Neural crest cell (in vitro differentiated cells): ENCODE measurements at regions not wholly inside any gene's neighbourhood (a gene's known extent, or its start where the extent isn't known, plus 50 kb on each side); places are given as distances from the start of the nearest gene placed in this dataset.

Source experiments
- DNase-seq: peaks from one replicate; pipeline ENCODE4 v3.0.0; 2021; ENCODE audit warnings: low read depth, mixed read lengths, low spot score
- H3K27ac Mint-ChIP-seq: one replicate; pipeline ENCODE4 v1.8.0; 2021; ENCODE audit warnings: mild to moderate bottlenecking, mixed read lengths; ENCODE audit not compliant: unreplicated experiment
- H3K27me3 Mint-ChIP-seq: 2 replicates; pipeline ENCODE4 v1.8.0; 2021; ENCODE audit warnings: low read depth, mild to moderate bottlenecking, mixed read lengths
- H3K36me3 Mint-ChIP-seq: 2 replicates; pipeline ENCODE4 v1.8.0; 2021; ENCODE audit warnings: low read depth, mild to moderate bottlenecking, mixed read lengths
- H3K4me1 Mint-ChIP-seq: 2 replicates; pipeline ENCODE4 v1.8.0; 2021; ENCODE audit warnings: mixed read lengths
- H3K4me3 Mint-ChIP-seq: one replicate; pipeline ENCODE4 v1.8.0; 2021; ENCODE audit warnings: mild to moderate bottlenecking, mixed read lengths
- H3K9me3 Mint-ChIP-seq: 2 replicates; pipeline ENCODE4 v1.8.0; 2021; ENCODE audit warnings: mixed read lengths
- CTCF ChIP-seq: fragments of 200-600 bp; sonication (generic); conservative IDR thresholded peaks from 2 replicates; pipeline ENCODE4 v1.5.0; 2021; ENCODE audit warnings: antibody characterized with exemption, mild to moderate bottlenecking

DNA sequence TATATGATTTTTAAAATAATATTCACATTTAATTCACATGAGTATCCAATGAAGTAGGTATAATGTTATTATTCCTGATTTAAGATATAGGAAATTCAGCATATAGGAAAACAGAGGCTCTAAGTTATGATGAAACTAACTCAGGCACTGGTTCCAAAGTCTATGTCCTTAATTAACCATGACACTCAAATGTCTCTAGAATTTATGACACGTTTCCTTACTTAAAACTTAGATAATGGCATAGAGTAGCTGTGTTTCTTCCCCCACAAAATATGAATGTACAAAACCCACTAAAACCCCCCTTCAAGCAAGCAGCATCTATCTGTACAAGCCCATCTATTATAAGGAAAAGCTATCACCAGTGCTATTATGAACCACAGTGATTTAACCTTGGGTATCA lies 72.9 kb upstream of the CDK1 start:
- no peak overlapping the region for H3K27ac Mint-ChIP-seq
- H3K4me1 Mint-ChIP-seq = peaks cover 31% of the 10 kb centered on the region
- no peak for DNase-seq
- TF ChIP-seq CTCF = no peak
- peaks cover 11% of the 10 kb centered on the region for H3K9me3 Mint-ChIP-seq
- H3K4me3 Mint-ChIP-seq = peak overlapping the region; percentile 12
- H3K36me3 Mint-ChIP-seq = peaks cover 18% of the 10 kb centered on the region
- H3K27me3 Mint-ChIP-seq = no peaks in the 10 kb centered on the region

GRCh38 chr10:60704471-60704870 lies 73.8 kb upstream of the CDK1 start:
- H3K9me3 Mint-ChIP-seq = peaks cover 11% of the 10 kb centered on the region
- peaks cover 31% of the 10 kb centered on the region for H3K4me1 Mint-ChIP-seq
- peak overlapping the region; percentile 79 for H3K27ac Mint-ChIP-seq
- peak overlapping the region; percentile 48 for H3K4me3 Mint-ChIP-seq
- H3K36me3 Mint-ChIP-seq = peaks cover 18% of the 10 kb centered on the region
- no peaks in the 10 kb centered on the region for H3K27me3 Mint-ChIP-seq
- no peak for TF ChIP-seq CTCF
- no peak for DNase-seq

- Mint-ChIP-seq H3K27ac (peak overlapping the region; percentile 39), H3K4me3 (no peak overlapping the region), H3K36me3 (peaks cover 18% of the 10 kb centered on the region), H3K9me3 (peaks cover 8% of the 10 kb centered on the region), H3K27me3 (no peaks in the 10 kb centered on the region), H3K4me1 (peaks cover 31% of the 10 kb centered on the region)
- no peak for DNase-seq
- TF ChIP-seq CTCF = no peak
Observed at GRCh38 chr10:60703266-60704041, 74.8 kb upstream of the CDK1 start.

- no peak for DNase-seq
- Mint-ChIP-seq H3K36me3 (peaks cover 2% of the 10 kb centered on the region), H3K9me3 (peaks cover 3% of the 10 kb centered on the region), H3K27ac (no peak overlapping the region), H3K4me1 (no peaks in the 10 kb centered on the region), H3K27me3 (no peaks in the 10 kb centered on the region), H3K4me3 (no peak overlapping the region)
- TF ChIP-seq CTCF = no peak
Observed at GRCh38 chr10:60687679-60688078, 90.6 kb upstream of the CDK1 start.

GRCh38 chr10:60684091-60684490 lies 94.2 kb upstream of the CDK1 start:
- Mint-ChIP-seq H3K27me3 (no peaks in the 10 kb centered on the region), H3K4me1 (no peaks in the 10 kb centered on the region), H3K36me3 (no peaks in the 10 kb centered on the region), H3K9me3 (peaks cover 3% of the 10 kb centered on the region), H3K27ac (no peak overlapping the region), H3K4me3 (no peak overlapping the region)
- TF ChIP-seq CTCF = no peak
- no peak for DNase-seq
